C4-2B (cell line): ENCODE measurements at regions not wholly inside any gene's neighbourhood (a gene's known extent, or its start where the extent isn't known, plus 50 kb on each side); places are given as distances from the start of the nearest gene placed in this dataset.

ENCODE experiments used
- ZFX ChIP-seq: fragments of 450-650 bp; IDR thresholded peaks from 2 replicates; pipeline ENCODE4 v1.6.1; 2017
- TF ChIP-seq, protein P1 (sequence below): fragments of 450-650 bp; conservative IDR thresholded peaks from 2 replicates; pipeline ENCODE4 v1.5.1; 2017; ENCODE audit warnings: mild to moderate bottlenecking

- TF ChIP-seq, protein P1, sequence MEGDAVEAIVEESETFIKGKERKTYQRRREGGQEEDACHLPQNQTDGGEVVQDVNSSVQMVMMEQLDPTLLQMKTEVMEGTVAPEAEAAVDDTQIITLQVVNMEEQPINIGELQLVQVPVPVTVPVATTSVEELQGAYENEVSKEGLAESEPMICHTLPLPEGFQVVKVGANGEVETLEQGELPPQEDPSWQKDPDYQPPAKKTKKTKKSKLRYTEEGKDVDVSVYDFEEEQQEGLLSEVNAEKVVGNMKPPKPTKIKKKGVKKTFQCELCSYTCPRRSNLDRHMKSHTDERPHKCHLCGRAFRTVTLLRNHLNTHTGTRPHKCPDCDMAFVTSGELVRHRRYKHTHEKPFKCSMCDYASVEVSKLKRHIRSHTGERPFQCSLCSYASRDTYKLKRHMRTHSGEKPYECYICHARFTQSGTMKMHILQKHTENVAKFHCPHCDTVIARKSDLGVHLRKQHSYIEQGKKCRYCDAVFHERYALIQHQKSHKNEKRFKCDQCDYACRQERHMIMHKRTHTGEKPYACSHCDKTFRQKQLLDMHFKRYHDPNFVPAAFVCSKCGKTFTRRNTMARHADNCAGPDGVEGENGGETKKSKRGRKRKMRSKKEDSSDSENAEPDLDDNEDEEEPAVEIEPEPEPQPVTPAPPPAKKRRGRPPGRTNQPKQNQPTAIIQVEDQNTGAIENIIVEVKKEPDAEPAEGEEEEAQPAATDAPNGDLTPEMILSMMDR = no peak
- no peak for TF ChIP-seq ZFX
Measured at GRCh38 chr13:54845351-54845965, 1816.8 kb downstream of the OLFM4 start.
